ENCODE measurements at regions not wholly inside any gene's neighbourhood (a gene's known extent, or its start where the extent isn't known, plus 50 kb on each side); places are given as distances from the start of the nearest gene placed in this dataset.
"Not testable (repeated sequence)": the region's sequence is repeated elsewhere in the genome, so short reads cannot be mapped to it uniquely, and the experiment has no call there.

DNA sequence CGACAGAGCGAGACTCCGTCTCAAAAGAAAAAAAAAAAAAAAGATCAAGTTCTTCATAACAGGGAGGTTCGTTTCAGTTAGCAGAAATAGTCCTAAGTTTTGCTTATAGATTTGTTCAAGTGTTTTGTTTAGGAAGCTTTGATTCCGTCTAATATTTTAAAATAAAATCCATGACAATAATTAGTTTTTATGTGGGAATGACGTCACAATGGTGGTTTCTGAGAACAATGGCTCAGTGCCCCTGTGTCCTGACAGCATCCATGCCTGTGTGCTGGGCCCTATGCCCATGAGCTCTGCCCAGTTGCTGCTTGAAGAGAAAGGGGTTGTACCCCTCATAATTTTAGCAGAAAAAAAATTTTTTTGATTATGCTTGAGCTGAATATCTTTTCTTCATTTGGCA, 134.0 kb downstream of the SST start:
- no peak for DNase-seq (ENCODE audit: low read depth)

DNA sequence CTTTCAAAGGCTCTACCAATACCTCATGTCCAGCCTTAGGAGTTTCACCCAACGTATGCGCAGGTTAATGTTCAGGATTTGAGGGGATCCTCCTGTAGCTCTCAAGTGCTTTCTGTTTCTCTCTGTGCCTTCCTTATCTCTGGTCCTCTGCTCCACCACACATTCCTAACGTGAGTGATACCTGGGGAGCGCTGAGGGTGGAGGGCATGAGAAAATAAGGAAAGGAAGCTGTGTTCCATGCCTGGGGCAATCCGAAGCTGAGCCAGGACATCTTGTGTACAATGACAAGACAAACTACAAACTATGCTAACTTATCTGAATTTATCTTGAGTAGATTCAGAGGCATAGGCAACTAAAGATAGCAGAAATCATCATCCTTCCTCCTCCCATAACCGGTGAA, 136.4 kb downstream of the SST start:
- no peak for DNase-seq (ENCODE audit: low read depth)

DNA sequence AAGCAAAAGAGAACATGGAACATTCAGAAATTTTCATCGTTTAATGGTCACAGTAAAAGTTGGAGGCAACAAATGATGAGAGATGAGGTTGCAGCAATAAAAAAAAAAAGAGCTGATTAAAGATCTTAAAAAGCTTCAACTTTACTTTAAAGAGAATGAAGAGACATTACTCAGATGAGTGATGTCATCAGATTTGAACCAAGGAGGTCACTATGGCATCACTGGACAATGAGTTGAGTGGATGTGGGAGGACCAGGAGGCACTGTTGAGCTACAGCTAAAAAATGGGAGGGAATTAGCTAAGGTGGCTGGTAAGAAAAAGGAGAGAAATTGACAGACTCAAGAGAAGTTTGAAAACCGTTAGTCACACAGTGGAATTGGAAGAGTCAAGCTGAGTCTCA, 138.4 kb downstream of the SST start:
- DNase-seq (ENCODE audit: low read depth): no peak

DNA sequence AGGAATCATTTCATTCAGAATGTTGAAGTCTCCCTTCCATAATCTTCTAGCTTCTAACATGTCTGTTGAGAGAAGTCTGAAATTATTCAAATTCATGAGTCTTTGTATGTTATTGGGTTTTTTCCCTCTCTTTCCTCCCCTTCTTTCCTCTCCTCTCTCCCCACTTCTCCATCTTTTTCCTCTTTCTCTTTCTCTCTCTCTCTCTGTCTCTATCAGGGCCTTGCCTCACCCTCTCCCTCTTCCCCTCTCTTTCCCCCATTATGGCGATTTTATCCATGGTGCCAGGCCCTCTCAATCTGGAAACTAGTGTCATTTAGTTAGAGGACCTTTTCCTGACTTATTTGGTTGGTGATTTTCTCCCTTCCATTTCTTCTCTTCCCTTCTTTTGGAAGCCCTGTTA, 147.3 kb downstream of the SST start:
- no peak for DNase-seq (ENCODE audit: low read depth)

DNA sequence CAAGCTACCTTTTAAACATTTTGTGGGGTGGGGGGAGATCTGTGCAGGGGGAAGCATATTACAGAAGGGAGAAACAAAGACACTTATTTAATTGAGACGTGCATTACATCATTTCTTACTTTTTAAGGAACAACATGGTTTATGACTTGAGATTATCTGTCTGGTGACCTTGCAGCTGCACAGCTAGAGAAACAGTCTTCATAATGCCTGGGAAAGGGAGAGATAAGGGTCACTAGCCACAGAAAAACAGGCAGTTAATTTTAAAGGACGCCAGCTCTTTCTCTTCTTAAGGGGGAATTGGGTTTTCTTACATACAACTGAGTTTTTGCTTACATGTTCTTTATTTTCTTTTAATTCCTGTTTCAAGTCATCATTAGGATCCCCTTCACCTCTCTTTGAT, 147.9 kb downstream of the SST start:
- DNase-seq (ENCODE audit: low read depth): no peak

DNA sequence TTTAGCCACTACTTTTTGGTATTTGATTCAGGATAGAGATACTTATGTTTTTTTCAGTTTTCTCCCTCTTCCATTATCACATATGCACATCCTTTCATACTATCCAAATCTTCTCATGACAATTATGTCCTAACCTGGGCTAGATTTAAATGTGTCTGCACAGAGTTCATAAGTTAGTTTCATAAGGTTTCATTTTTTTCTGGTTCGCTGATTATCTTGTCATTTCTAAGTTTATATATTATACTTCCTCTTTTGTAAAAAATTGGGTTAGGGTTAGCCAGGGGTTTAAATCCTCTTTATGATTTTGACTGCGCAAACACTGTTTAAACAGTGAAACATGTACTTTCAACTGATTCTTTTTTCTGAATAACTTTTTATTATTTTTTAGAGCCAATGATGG, 148.6 kb downstream of the SST start:
- no peak for DNase-seq (ENCODE audit: low read depth)

DNA sequence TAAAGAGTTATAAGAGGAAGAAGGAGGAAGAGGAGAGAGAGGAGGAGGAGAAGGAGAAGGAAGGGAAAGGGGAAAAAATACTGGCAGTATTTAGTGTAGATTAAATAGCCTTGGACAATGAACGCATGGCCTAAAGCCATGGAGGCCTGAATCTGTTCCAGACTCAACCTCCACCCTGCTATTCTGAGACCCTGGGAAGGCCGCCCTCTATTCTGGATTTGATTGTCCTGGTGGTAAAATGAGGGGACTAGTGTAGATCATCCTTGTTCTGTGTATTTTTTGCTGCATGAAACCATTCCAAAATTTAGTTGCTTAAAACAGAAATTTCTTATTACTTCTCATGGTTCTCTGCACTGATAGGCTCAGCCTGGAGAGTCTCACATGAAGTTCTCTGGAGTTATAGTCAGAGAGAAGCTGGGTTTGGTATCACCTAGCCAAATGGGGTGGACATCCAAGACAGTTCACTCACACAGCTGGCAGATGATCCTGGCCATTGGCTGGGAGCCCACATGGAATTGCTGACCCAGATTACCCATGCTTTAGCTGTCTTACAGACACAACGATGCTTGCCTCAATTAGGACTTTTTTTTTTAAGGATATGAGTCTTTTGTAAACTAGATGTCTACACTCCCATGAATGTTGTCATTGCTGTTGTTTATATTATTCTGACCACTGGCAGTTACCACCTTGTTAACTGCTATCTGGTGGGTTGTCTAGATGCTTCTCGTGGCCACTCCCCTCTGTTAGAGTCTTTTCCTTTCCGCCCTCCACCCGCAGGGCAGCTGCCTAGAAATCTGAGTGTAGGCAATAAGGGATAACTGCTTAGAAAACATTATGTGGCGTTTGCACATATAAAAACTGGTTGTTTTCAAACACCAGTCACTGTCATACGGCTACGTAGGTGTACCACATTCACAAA, 149.9 kb downstream of the SST start:
- no peak for DNase-seq (ENCODE audit: low read depth)

DNA sequence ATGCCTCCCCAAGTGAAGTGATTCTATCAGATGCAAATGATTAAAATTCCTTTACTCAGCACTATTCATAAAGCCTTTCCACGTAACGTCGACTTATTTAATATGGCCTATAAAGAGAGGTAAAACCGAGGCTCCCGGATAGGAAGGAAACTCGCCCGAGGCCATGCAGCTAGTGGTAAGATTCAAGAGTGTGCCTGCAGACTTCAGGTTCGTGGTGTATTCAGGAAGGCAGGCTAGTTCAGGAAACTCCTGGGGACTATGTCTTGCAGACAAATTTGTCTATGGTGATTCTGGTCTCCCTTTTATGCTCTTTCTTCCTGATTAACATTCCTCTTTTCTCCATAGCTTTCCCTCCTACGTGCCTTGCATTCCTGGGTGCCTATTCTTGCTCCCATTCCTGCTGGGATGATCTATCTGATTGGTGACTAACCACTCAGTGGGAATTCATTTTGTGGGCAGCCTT, 150.7 kb downstream of the SST start:
- DNase-seq (ENCODE audit: low read depth): no peak

DNA sequence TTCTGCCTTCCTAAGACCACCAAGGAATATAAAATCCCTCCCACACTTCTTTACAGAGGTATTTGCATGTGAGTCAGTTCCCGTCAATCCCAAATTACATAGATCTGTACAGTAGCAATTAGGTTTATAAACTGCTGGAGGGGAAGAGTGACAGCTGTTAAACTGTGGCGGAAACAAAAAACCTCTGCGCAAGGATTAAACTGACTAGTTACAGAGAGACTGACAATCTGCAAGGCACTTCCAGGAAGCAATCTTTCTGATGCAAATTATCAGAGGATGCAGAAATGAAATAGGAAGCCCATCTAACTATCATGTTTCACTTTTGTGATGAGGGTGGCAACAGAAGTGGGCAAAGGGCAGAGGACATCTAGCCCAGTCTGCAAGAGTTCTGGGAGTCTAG, 150.4 kb downstream of the RTP4 start:
- no peak for DNase-seq (ENCODE audit: low read depth)

DNA sequence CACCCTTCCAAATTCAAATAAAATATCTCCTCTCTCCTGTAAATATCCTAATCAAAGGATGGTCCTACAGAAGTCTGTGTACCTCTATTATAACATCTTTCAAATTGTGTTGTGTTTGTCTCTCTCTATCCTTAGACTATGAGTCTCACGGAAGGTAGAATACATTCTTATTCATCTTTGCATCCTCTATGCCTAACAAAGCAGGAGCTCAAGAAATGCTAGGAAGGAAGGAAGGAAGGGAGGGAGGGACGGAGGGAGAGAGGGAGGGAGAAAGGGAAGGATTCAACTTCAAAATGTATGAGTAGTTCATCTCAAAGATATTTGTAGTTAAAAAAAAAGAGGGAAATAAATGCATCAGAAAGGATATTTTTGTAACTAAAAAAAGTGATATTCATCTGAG, 150.0 kb downstream of the RTP4 start:
- DNase-seq (ENCODE audit: low read depth): no peak

DNA sequence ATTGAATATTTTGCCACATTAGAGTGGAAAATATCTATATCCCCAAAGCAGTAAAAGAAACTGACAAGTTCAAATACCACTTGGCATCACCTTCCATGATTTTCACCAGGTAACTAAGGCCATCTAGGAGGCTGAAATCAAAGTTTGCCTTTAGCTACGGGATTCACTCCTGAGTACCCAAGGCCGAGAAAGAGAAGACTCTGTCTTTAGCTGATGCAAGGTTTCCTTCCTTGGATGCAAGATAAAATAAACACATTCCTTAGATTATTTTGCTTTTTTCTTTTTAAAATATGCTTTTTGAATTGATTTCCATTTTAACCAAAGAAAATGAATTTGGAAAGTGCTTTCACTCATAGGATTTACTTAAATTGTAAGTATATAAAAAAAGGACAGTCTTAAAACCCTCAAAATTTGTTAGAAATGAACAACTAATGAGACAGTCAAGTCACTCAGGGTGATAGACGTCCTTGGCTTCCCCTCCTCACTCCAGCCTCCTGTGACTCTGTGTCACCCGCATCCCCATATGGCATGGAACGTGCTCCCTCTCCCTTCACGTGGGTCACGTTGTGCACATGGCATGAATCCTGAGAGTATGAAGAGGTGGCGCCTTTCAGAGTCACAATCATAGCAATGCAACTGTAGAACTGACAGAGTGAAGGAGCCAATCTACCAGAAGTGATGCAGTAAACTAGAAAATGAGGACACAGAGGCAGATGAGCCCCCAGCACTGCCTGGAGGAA, 148.4 kb downstream of the RTP4 start:
- no peak for DNase-seq (ENCODE audit: low read depth)

DNA sequence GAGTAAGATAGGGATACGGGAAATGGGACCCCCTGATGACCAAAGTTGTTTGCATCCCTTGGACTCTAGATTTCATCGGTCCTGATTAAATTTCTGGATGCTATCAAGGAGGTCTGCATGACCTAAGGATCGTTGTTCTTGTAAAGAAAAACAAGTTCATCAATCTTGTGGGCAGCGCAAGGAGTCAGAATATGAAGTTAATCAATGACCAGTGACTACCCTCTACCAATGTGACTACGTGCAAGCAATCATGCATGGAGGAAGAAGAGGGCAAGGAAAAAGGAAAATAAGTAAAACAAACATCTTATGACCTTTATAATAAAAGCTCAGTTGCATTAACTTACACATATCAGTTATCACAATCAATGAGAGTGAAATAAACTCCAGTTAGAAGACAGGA, 139.7 kb downstream of the RTP4 start:
- DNase-seq (ENCODE audit: low read depth): no peak

DNA sequence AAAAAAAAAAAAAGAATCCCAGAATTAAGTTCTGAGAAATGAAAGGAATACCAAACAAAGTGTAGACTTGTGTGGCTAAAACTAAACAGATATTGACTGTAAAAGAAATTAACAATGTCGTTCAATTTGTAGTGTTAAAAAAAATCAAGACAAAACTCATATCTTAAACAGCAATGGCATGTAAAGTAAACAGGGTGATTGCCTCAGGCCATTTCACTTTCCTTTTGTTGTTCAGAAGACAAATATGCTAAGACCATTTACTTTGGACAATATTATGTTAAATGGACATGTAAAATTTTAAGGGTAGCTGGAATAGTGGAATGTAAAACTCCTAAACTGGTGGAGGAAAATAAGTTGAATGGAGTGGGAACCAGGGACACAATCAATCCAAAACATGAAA, 139.1 kb downstream of the RTP4 start:
- no peak for DNase-seq (ENCODE audit: low read depth)

DNA sequence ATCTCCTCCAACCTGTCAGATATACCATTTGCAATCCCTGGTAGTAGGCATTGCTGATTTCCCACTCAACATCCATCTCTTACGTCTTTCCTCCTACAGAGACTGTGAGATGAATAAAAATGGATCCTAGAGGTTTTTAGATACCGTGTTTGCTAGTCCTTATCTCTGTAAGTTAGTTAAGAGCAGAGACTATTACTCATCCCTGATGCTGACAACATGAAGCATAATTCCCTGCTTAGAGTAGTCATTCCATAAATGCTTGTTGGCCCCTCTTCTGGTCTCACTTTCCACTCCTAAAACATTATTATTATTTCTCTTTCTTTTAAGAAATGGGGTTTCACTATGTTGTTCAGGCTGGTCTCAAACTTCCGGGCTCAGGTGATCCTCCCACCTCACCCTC, 136.2 kb downstream of the RTP4 start:
- DNase-seq (ENCODE audit: low read depth): no peak

DNA sequence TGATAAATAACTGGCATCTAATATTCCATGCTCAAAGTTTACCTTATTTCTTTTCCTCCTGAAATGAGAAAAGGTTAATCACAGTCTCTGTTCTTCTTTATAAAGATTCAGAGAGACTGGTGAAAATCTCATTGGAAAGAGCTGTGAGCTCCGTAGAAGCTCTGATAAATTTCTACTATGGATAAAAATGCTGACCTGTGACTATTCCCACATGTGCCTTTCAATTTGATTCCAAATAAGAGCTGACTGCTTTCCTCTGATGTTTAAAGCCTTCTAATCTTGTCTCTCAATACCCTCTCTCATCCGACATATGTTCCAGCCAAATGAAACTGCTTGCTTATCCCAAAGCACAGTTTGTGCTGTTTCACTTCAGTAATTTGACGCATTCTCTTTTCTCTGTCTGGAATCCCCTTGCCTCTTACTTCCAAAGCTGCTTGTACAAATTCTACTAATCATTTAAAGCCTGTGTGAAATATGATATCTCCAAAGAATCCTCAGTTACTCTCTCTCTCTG, 130.1 kb downstream of the RTP4 start:
- no peak for DNase-seq (ENCODE audit: low read depth)

DNA sequence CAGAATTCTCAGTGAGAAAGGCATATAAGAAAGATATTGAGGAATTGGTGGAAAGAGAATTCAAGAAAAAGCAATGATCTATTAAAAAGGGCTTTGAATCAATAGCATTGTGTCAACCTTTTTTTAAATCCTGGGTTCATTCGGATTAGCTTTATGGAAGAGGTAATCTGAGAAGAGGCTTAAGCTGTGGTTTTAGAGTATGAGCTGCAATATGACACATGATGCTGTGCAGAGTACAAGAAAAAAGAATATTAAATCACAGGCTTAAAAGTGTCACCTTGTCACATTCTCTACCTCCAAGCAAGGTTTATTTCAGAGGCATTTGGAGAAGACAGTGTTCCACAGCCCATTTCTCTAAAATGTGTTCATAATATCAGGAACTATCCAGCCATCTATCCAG, 128.9 kb downstream of the RTP4 start:
- DNase-seq (ENCODE audit: low read depth): no peak

DNA sequence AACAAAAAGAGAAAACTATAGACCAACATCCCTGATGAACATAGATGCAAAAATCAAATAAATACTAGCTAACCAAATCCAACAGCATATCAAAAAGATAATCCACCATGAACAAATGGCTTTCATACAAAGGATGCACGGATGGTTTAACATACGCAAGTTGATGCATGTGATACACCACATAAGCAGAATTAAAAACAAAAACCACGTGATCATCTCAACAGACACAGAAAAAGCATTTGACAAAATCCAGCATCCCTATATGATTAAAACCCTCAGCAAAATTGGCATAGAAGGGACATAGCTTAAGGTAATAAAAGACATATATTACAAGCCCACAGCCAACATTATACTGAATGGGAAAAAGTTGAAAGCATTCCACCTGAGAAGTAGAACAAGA, 125.9 kb downstream of the RTP4 start:
- not testable (repeated sequence) for DNase-seq (ENCODE audit: low read depth)

DNA sequence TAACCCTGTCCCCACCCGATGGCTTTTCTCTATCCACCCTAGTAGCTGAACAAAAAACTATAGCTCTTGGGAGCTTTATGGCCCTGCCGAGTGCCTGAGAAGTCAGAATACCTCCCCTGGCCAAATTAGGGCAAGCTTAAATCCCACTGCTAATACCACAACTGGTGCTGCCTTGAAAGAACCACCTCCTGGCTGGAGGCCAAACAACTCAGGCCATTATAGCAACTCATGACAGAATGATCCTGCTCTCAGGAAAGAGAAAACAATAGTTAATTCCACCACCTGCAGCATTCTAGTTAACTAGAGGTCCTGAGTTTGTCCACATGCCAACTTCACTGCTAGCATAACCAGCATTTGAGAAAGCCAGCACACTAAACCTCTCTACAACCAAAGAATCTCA, 123.2 kb downstream of the RTP4 start:
- no peak for DNase-seq (ENCODE audit: low read depth)

DNA sequence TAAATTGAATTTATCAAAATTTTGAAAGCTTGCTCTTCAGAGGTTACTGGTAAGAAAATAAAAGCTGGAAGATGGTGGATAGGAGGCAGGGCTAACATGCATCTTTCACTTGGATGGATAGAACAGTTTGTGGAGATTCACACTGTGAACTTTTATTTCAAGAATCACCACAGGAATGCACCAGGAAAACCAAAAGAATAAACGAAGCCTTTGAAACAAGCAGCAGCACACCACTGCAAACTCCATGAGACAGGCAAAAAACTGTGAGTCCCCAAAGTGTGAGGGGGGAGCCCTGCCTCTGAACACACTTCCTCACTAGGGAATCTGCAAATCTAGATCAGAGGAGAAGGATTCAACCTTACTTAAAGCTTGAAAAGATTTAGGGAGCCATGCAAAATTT, 122.2 kb downstream of the RTP4 start:
- no peak for DNase-seq (ENCODE audit: low read depth)

DNA sequence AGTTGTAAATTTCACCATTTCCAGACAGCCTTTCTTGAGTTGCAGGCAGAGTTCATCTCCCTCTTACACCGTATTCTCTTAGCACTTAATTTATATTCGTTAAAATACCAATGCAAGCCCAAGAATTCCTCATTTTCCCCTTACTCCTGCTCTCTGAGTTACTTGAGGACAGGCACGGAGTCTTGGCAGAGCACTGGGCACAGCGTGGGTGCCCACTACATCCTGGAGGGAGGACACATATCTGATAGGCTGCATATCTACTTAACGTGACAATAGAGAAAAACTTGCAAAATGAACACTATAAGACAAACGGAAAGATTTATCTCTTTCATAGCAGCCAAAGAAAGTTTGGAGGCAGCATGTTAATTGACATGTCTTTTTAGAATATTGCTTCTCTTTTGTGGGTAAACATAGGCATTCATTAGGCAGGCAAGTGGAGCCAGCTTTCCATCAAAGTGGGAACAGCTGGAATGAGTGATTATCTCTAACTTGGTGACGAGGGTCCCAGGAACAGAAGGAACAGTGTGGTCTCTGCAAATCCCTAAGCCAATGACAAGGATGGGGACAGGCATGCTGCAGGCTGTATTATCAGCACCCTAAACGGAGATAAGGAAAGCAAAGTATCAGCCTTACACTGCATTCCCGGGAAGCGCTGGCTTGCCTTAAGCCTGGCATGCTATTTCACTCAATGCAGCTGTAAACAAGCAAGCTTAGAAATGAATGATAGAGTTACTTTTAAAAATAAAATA, 116.5 kb downstream of the RTP4 start:
- DNase-seq (ENCODE audit: low read depth): no peak

DNA sequence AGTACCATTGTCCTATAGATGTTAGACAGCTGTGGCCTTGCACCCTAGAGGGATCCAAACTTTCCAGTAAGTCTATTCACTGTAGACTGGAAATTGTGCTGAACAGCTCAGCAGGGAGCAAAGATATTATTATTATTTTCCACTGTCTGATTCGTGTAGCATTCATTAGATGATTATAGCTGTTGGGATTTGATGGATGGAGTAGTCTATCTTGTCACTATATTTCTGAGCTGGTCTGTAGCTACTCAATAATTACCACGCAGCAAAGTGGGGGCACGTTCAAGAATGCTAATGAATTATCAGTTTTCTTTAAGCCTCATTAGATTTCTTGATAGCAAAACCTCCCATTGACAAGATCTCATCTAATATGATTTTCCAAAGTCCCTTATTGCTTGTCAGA, 113.2 kb downstream of the RTP4 start:
- DNase-seq (ENCODE audit: low read depth): no peak

DNA sequence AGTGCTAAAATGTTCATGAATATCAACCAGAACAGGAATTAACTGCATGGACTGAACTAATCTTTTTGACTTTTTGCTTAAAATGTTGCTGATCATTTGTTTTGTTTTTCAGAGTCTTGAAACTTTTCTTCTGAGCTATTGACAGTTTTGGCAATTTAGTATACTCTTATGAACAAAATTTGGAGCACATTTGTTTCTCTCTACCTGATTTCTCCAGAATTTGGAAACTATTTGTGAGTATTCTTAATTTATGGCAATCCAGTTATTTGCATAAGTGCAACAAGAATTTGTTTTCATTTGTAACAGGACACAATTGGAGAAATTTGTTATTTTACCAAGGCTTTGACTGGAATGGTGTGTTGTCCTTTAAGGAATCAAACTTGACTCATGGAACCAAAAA, 107.4 kb downstream of the RTP4 start:
- not testable (repeated sequence) for DNase-seq (ENCODE audit: low read depth)
